Smooth muscle cell (in vitro differentiated cells): ENCODE measurements at regions not wholly inside any gene's neighbourhood (a gene's known extent, or its start where the extent isn't known, plus 50 kb on each side); places are given as distances from the start of the nearest gene placed in this dataset.

Experiments used
- DNase-seq: peaks from one replicate; lab custom pipeline; 2025; ENCODE audit not compliant: unreplicated experiment; lab: John Stamatoyannopoulos, UW
- H2AFZ ChIP-seq: fragments of 200-600 bp; sonication (generic); 2 replicates; pipeline ENCODE4 v1.6.0; 2016; ENCODE audit warnings: antibody characterized with exemption, low read depth, mild to moderate bottlenecking
- H3F3A ChIP-seq: fragments of 200-600 bp; sonication (generic); 2 replicates; pipeline ENCODE4 v1.6.0; 2017; ENCODE audit warnings: antibody characterized with exemption, low read depth
- H3K27ac ChIP-seq: fragments of 200-600 bp; sonication (generic); 2 replicates; pipeline ENCODE4 v1.5.1; 2016; ENCODE audit warnings: low read depth, mild to moderate bottlenecking
- H3K27me3 ChIP-seq: fragments of 200-600 bp; sonication (generic); 2 replicates; pipeline ENCODE4 v1.6.1; 2016; ENCODE audit warnings: low read depth, mild to moderate bottlenecking
- H3K36me3 ChIP-seq: fragments of 200-600 bp; sonication (generic); 2 replicates; pipeline ENCODE4 v1.5.1; 2016; ENCODE audit warnings: low read depth
- H3K4me1 ChIP-seq: fragments of 200-600 bp; sonication (generic); 2 replicates; pipeline ENCODE4 v1.5.1; 2016; ENCODE audit warnings: low read depth
- H3K4me2 ChIP-seq: fragments of 200-600 bp; sonication (generic); 2 replicates; pipeline ENCODE4 v1.6.0; 2016; ENCODE audit warnings: mild to moderate bottlenecking
- H3K4me3 ChIP-seq: fragments of 200-600 bp; sonication (generic); 2 replicates; pipeline ENCODE4 v1.5.1; 2016; ENCODE audit warnings: mild to moderate bottlenecking
- H3K79me2 ChIP-seq: fragments of 200-600 bp; sonication (generic); 2 replicates; pipeline ENCODE4 v1.6.0; 2016; ENCODE audit warnings: low read depth, mild to moderate bottlenecking
- H3K9ac ChIP-seq: fragments of 200-600 bp; sonication (generic); 2 replicates; pipeline ENCODE4 v1.6.0; 2016; ENCODE audit warnings: low read depth
- H3K9me3 ChIP-seq: fragments of 200-600 bp; sonication (generic); replicated peaks from 2 replicates; pipeline ENCODE4 v1.5.1; 2016; ENCODE audit warnings: low read depth
- H4K20me1 ChIP-seq: fragments of 200-600 bp; sonication (generic); 2 replicates; pipeline ENCODE4 v1.6.0; 2016; ENCODE audit warnings: low read depth
- CTCF ChIP-seq: fragments of 200-600 bp; sonication (generic); IDR thresholded peaks from 2 replicates; pipeline ENCODE4 v1.5.1; 2017; ENCODE audit warnings: borderline replicate concordance, mild to moderate bottlenecking, antibody characterized with exemption; ENCODE audit not compliant: insufficient read depth, poor library complexity, severe bottlenecking
- WGBS: methylation state at CpG from one replicate; pipeline ENCODE4 v1.1.7; 2016; ENCODE audit warnings: low lambda C conversion rate; 5-methylcytosine and 5-hydroxymethylcytosine counted together

- Histone ChIP-seq H3K36me3 (no peaks in the 10 kb centered on the region), H2AFZ (no peak overlapping the region), H3K9me3 (no peaks in the 10 kb centered on the region), H3K4me3 (no peak overlapping the region), H3K9ac (no peak overlapping the region), H3F3A (no peaks in the 10 kb centered on the region), H3K27ac (no peak overlapping the region), H3K27me3 (no peaks in the 10 kb centered on the region), H3K79me2 (no peaks in the 10 kb centered on the region), H3K4me1 (no peaks in the 10 kb centered on the region), H4K20me1 (no peaks in the 10 kb centered on the region), H3K4me2 (no peak overlapping the region)
- DNase-seq = no peak
- no peak for TF ChIP-seq CTCF
- 61% methylated on average over 5 of the region's 5 CpGs for WGBS
These were observed 205.8 kb downstream of the TMEM38B start for GRCh38 chr9:105900123-105900522.

GRCh38 chr9:105901514-105902109 is 207.3 kb downstream of the TMEM38B start:
- Histone ChIP-seq H3K36me3 (no peaks in the 10 kb centered on the region), H3F3A (no peaks in the 10 kb centered on the region), H4K20me1 (no peaks in the 10 kb centered on the region), H2AFZ (no peak overlapping the region), H3K79me2 (no peaks in the 10 kb centered on the region), H3K4me1 (no peaks in the 10 kb centered on the region), H3K9ac (no peak overlapping the region), H3K27me3 (no peaks in the 10 kb centered on the region), H3K4me2 (no peak overlapping the region), H3K9me3 (no peaks in the 10 kb centered on the region), H3K4me3 (no peak overlapping the region), H3K27ac (no peak overlapping the region)
- WGBS = 28% methylated on average over 4 of the region's 4 CpGs
- no peak for DNase-seq
- peak; percentile 87 for TF ChIP-seq CTCF

GRCh38 chr9:105908069-105908468 is 213.7 kb downstream of the TMEM38B start:
- H4K20me1 ChIP-seq = no peaks in the 10 kb centered on the region
- DNase-seq = no peak
- no peak for TF ChIP-seq CTCF
- no peaks in the 10 kb centered on the region for H3K79me2 ChIP-seq
- H3F3A ChIP-seq = no peaks in the 10 kb centered on the region
- H3K9ac ChIP-seq = no peak overlapping the region
- no peaks in the 10 kb centered on the region for H3K36me3 ChIP-seq
- H3K4me1 ChIP-seq = peaks cover 25% of the 10 kb centered on the region
- H3K9me3 ChIP-seq = no peaks in the 10 kb centered on the region
- no peak overlapping the region for H3K4me2 ChIP-seq
- no peak overlapping the region for H3K27ac ChIP-seq
- no peak overlapping the region for H2AFZ ChIP-seq
- 84% methylated on average over 2 of the region's 2 CpGs for WGBS
- no peaks in the 10 kb centered on the region for H3K27me3 ChIP-seq
- no peak overlapping the region for H3K4me3 ChIP-seq
